Thyroid gland (tissue), 4 donors: ENCODE measurements at regions not wholly inside any gene's neighbourhood (a gene's known extent, or its start where the extent isn't known, plus 50 kb on each side); places are given as distances from the start of the nearest gene placed in this dataset.
"Not testable (repeated sequence)": the region's sequence is repeated elsewhere in the genome, so short reads cannot be mapped to it uniquely, and the experiment has no call there.

ENCODE experiments used
- DNase-seq, 2 donors: peaks; one replicate each; pipeline ENCODE4 v3.0.0-alpha.2; 2019
- H3K27ac ChIP-seq, 3 donors: fragments of 200-600 bp; sonication (generic); 1 replicate in 2 of 3; 2 replicates in 1 of 3; pipeline ENCODE4 v1.5.1; 2016 to 2019; ENCODE audit warnings: mild to moderate bottlenecking in 1 of 3, moderate library complexity in 1 of 3
- H3K27me3 ChIP-seq: fragments of 200-600 bp; sonication (generic); one replicate; pipeline ENCODE4 v1.5.1; 2019
- H3K36me3 ChIP-seq, 2 donors: fragments of 200-600 bp; sonication (generic); one replicate each; pipeline ENCODE4 v1.5.1; 2016 to 2019
- H3K4me1 ChIP-seq, 2 donors: fragments of 200-600 bp; sonication (generic); one replicate each; pipeline ENCODE4 v1.5.1; 2017 to 2019
- H3K4me3 ChIP-seq, 3 donors: fragments of 200-600 bp; sonication (generic); replicated peaks in 1 of 3; 1 replicate in 2 of 3; 2 replicates in 1 of 3; pipeline ENCODE4 v1.5.1; 2016; ENCODE audit warnings: mild to moderate bottlenecking in 1 of 3
- H3K9me3 ChIP-seq: fragments of 200-600 bp; sonication (generic); one replicate; pipeline ENCODE4 v1.5.1; 2017
- CTCF ChIP-seq, 6 experiments: fragments of 200-600 bp in 3 of 6; fragments of 450-650 bp in 3 of 6; sonication (generic) in 3 of 6; IDR thresholded peaks; one replicate each; pipeline ENCODE4 v1.5.1; 2016 to 2019; ENCODE audit warnings: antibody characterized with exemption in 6 of 6, mild to moderate bottlenecking in 2 of 6, inconsistent platforms in 1 of 6, moderate library complexity in 1 of 6
- POLR2A ChIP-seq, 2 donors: fragments of 450-650 bp; IDR thresholded peaks; one replicate each; pipeline ENCODE4 v1.6.1; 2017; ENCODE audit warnings: antibody characterized with exemption in 2 of 2, mild to moderate bottlenecking in 2 of 2, moderate library complexity in 1 of 2
- WGBS, 2 donors: methylation state at CpG; one replicate each; pipeline ENCODE4 v1.1.5; 2017; 5-methylcytosine and 5-hydroxymethylcytosine counted together
- intact Hi-C: fragments of 100-400 bp; cut with DNase I; formaldehyde crosslinking; loops from one replicate; pipeline ENCODE4 v1.15.1; 2023

DNA sequence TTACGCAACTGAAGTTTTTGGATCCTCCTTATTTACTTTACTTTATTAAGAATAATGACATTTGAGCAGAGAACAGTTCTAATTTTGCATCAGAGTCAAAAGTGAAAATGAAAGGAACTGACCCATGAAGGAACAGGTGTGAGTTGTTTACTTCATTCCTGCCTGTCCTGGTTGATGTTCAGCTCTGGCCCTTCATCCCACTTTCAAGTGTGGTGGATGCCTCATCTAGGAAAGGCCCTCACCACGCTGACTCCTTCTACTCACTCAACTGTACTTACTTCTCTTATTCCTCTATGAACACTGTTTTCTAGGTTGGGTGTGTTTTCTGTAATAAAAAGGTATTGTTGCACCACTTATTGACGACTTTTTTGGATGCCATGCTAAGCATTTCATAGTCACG is 61.8 kb upstream of the PLEKHG4B start:
- intact Hi-C loops = no loop called here
- H3K4me1 ChIP-seq = no peaks in the 10 kb centered on the region
- no peak for DNase-seq
- H3K27me3 ChIP-seq = no peaks in the 10 kb centered on the region
- TF ChIP-seq CTCF (IDR thresholded peaks at IDR 0.05) (no peak), POLR2A (IDR thresholded peaks at IDR 0.05) (no peak)
- WGBS, 2 donors = 58 to 61% methylated on average over 4 of the region's 4 CpGs
- no peaks in the 10 kb centered on the region for H3K36me3 ChIP-seq
- no peak overlapping the region for H3K27ac ChIP-seq
- H3K4me3 ChIP-seq = no peak overlapping the region
- no peaks in the 10 kb centered on the region for H3K9me3 ChIP-seq

GRCh38 chr5:30556-30955 is 61.4 kb upstream of the PLEKHG4B start:
- H3K36me3 ChIP-seq, H3K27ac ChIP-seq, intact Hi-C loops, H3K4me1 ChIP-seq, H3K4me3 ChIP-seq, DNase-seq, H3K9me3 ChIP-seq, H3K27me3 ChIP-seq: not testable (repeated sequence)
- 73 to 79% methylated on average over 6 of the region's 6 CpGs for WGBS, 2 donors

GRCh38 chr5:32165-32564 is 59.8 kb upstream of the PLEKHG4B start:
- no peak overlapping the region for H3K27ac ChIP-seq
- intact Hi-C loops = no loop called here
- WGBS, 2 donors = 75 to 81% methylated on average over 4 of the region's 4 CpGs
- no peak overlapping the region for H3K4me3 ChIP-seq
- H3K36me3 ChIP-seq = no peaks in the 10 kb centered on the region
- no peaks in the 10 kb centered on the region for H3K9me3 ChIP-seq
- DNase-seq = no peak
- H3K27me3 ChIP-seq = no peaks in the 10 kb centered on the region
- TF ChIP-seq POLR2A (IDR thresholded peaks at IDR 0.05) (no peak), CTCF (IDR thresholded peaks at IDR 0.05) (no peak)
- H3K4me1 ChIP-seq = no peaks in the 10 kb centered on the region

GRCh38 chr5:35521-35920 is 56.4 kb upstream of the PLEKHG4B start:
- intact Hi-C loops = not testable (repeated sequence)

GRCh38 chr5:37207-37606 is 54.8 kb upstream of the PLEKHG4B start:
- H3K4me1 ChIP-seq, H3K27ac ChIP-seq, H3K9me3 ChIP-seq, H3K27me3 ChIP-seq, H3K36me3 ChIP-seq, intact Hi-C loops, H3K4me3 ChIP-seq, DNase-seq: not testable (repeated sequence)
- 63 to 71% methylated on average over 8 to 11 of the region's 11 CpGs for WGBS, 2 donors

More at GRCh38 chr5:35521-35920, 56.4 kb upstream of the PLEKHG4B start:
- H3K9me3 ChIP-seq, H3K27ac ChIP-seq, H3K36me3 ChIP-seq, H3K27me3 ChIP-seq, DNase-seq, H3K4me1 ChIP-seq, H3K4me3 ChIP-seq: not testable (repeated sequence)

- Histone ChIP-seq H3K9me3 (no peaks in the 10 kb centered on the region), H3K4me3 (no peak overlapping the region), H3K27ac (no peak overlapping the region), H3K4me1 (no peaks in the 10 kb centered on the region), H3K27me3 (no peaks in the 10 kb centered on the region), H3K36me3 (no peaks in the 10 kb centered on the region)
- DNase-seq = no peak
- intact Hi-C loops = no loop called here
- WGBS, 2 donors = 73 to 75% methylated on average over 13 of the region's 13 CpGs
- no peak for TF ChIP-seq POLR2A (IDR thresholded peaks at IDR 0.05)
- no peak for TF ChIP-seq CTCF (IDR thresholded peaks at IDR 0.05)
Measured at GRCh38 chr5:39979-40583, 51.9 kb upstream of the PLEKHG4B start.
